Transverse colon (tissue), 4 donors: ENCODE measurements at regions not wholly inside any gene's neighbourhood (a gene's known extent, or its start where the extent isn't known, plus 50 kb on each side); places are given as distances from the start of the nearest gene placed in this dataset.

Experiments
- DNase-seq: peaks from one replicate; pipeline ENCODE4 v3.0.0-alpha.2; 2019
- H3K27ac ChIP-seq, 4 donors: fragments of 200-600 bp; sonication (generic); 2 replicates each; pipeline ENCODE4 v1.5.1; 2016 to 2018; ENCODE audit warnings: inconsistent platforms in 4 of 4
- H3K27me3 ChIP-seq: fragments of 200-600 bp; sonication (generic); 2 replicates; pipeline ENCODE4 v1.5.1; 2017; ENCODE audit warnings: inconsistent platforms
- H3K36me3 ChIP-seq, 4 donors: fragments of 200-600 bp; sonication (generic); 2 replicates each; pipeline ENCODE4 v1.5.1; 2017 to 2019; ENCODE audit warnings: inconsistent platforms in 4 of 4
- H3K4me1 ChIP-seq, 4 donors: fragments of 200-600 bp; sonication (generic); 2 replicates each; pipeline ENCODE4 v1.5.1; 2017 to 2020; ENCODE audit warnings: inconsistent platforms in 4 of 4
- H3K4me3 ChIP-seq, 4 donors: fragments of 200-600 bp; sonication (generic); 1 replicate in 1 of 4; 2 replicates in 3 of 4; pipeline versions ENCODE4 v1.5.1 to v1.6.1; 2017 to 2019; ENCODE audit warnings: inconsistent platforms in 4 of 4
- H3K9me3 ChIP-seq, 2 donors: fragments of 200-600 bp; sonication (generic); 2 replicates each; pipeline ENCODE4 v1.5.1; 2017 to 2019; ENCODE audit warnings: inconsistent platforms in 2 of 2
- EP300 ChIP-seq: sonication (generic); formaldehyde crosslinking; IDR thresholded peaks from one replicate; pipeline ENCODE4 v1.6.1; 2017; ENCODE audit warnings: antibody characterized with exemption, low read depth
- POLR2A ChIP-seq: fragments of 450-650 bp; IDR thresholded peaks from one replicate; pipeline ENCODE4 v1.6.1; 2016; ENCODE audit warnings: antibody characterized with exemption, mild to moderate bottlenecking, moderate library complexity
- POLR2AphosphoS5 ChIP-seq, 3 donors: sonication (generic); formaldehyde crosslinking; IDR thresholded peaks; one replicate each; pipeline ENCODE4 v1.6.1; 2016; ENCODE audit warnings: antibody characterized with exemption in 3 of 3
- WGBS, 2 donors: methylation state at CpG; one replicate each; pipeline ENCODE4 v1.1.5; 2018; ENCODE audit warnings: low coverage in 1 of 2; 5-methylcytosine and 5-hydroxymethylcytosine counted together
- in situ Hi-C, 4 donors: fragments of 200-750 bp; cut with MboI; loops; one replicate each; pipeline versions ENCODE4 v1.15.0 to v1.15.1; 2017; ENCODE audit warnings: low sequenced_read_pairs in 3 of 4, low pct_ligation_motif_present in 1 of 4, low pct_unique_long_range_greater_than_20kb in 1 of 4
- intact Hi-C: fragments of 100-400 bp; cut with DNase I; formaldehyde crosslinking; loops from one replicate; pipeline ENCODE4 v1.15.1; 2023; ENCODE audit warnings: low total_unique reads
- TF ChIP-seq, protein P1 (sequence below), 5 experiments: fragments of 200-600 bp in 3 of 5; fragments of 450-650 bp in 2 of 5; sonication (generic) in 3 of 5; IDR thresholded peaks; 1 replicate in 2 of 5; 2 replicates in 3 of 5; pipeline ENCODE4 v1.5.1; 2016 to 2017; ENCODE audit warnings: antibody characterized with exemption in 5 of 5, inconsistent platforms in 3 of 5, mild to moderate bottlenecking in 2 of 5, moderate library complexity in 1 of 5

- H3K9me3 ChIP-seq, result peaks cover 0 to 3% of the 10 kb centered on the region in 2 donors
- intact Hi-C loops, result no loop called here
- in situ Hi-C loops, result no loop called here
Measured at GRCh38 chr5:19169426-19169825, 818.6 kb downstream of the CDH18 start.

GRCh38 chr5:19172926-19173470 is 815.0 kb downstream of the CDH18 start:
- intact Hi-C loops (no loop called here), in situ Hi-C loops (no loop called here)
- Histone ChIP-seq H3K27me3 (no peaks in the 10 kb centered on the region), H3K36me3 (no peaks in the 10 kb centered on the region), H3K9me3 (no peaks in the 10 kb centered on the region), H3K4me3 (no peak overlapping the region), H3K4me1 (no peaks in the 10 kb centered on the region), H3K27ac (no peak overlapping the region)
- WGBS, 2 donors, result 69% methylated on average over 5 to 6 of the region's 6 CpGs
- no peak for DNase-seq
- no peak for TF ChIP-seq POLR2A
- TF ChIP-seq, protein P1, sequence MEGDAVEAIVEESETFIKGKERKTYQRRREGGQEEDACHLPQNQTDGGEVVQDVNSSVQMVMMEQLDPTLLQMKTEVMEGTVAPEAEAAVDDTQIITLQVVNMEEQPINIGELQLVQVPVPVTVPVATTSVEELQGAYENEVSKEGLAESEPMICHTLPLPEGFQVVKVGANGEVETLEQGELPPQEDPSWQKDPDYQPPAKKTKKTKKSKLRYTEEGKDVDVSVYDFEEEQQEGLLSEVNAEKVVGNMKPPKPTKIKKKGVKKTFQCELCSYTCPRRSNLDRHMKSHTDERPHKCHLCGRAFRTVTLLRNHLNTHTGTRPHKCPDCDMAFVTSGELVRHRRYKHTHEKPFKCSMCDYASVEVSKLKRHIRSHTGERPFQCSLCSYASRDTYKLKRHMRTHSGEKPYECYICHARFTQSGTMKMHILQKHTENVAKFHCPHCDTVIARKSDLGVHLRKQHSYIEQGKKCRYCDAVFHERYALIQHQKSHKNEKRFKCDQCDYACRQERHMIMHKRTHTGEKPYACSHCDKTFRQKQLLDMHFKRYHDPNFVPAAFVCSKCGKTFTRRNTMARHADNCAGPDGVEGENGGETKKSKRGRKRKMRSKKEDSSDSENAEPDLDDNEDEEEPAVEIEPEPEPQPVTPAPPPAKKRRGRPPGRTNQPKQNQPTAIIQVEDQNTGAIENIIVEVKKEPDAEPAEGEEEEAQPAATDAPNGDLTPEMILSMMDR (IDR thresholded peaks at IDR 0.05), result no peak
- TF ChIP-seq POLR2AphosphoS5 (IDR thresholded peaks at IDR 0.05), result no peak
- TF ChIP-seq EP300, result no peak

More at GRCh38 chr5:19169426-19169825, 818.6 kb downstream of the CDH18 start:
- Histone ChIP-seq H3K4me1 (no peaks in the 10 kb centered on the region), H3K27ac (no peak overlapping the region), H3K4me3 (no peak overlapping the region), H3K27me3 (no peaks in the 10 kb centered on the region), H3K36me3 (no peaks in the 10 kb centered on the region)
- TF ChIP-seq, protein P1 (IDR thresholded peaks at IDR 0.05), result no peak
- TF ChIP-seq POLR2A (no peak), EP300 (no peak)
- no peak for DNase-seq

DNA sequence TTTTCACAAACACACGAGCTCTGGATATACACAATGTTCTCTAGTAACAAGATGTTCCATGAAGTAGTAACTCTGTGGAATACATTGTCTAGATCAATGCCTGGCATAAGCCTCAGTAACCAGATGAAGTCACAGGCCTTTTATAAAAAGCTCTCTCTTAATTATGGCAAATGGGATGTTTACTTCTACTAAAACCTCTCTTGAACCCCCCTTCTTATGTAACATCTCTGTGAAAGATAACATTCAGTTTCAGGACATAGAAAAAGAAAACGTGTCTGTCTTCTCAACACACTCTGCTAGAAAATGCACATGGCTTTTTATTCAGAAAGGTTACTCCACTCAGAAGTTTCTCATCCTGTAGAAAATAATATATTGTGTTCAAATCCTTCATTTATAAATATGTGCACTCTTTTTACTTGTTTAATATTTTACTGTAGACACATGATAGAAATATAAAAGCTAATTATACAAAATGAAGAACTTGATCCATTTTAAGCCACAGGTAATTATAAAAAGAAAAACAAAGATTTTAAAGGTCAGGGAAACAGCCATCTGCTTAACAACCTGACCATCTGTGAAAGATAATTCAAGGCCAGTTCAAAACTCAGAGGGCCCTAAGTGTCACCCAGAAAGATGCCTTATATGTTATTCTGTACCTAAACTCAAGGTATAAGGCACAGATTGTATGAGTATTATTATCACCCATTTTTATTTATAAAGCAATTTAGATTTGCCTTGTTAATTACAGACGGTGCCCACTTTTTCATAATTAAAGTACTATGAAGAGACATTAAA is 812.0 kb downstream of the CDH18 start:
- Histone ChIP-seq H3K27me3 (no peaks in the 10 kb centered on the region), H3K36me3 (no peaks in the 10 kb centered on the region), H3K27ac (no peak overlapping the region), H3K4me3 (no peak overlapping the region), H3K9me3 (no peaks in the 10 kb centered on the region), H3K4me1 (no peaks in the 10 kb centered on the region)
- intact Hi-C loops (no loop called here), in situ Hi-C loops (no loop called here)
- 28 to 39% methylated on average over 3 of the region's 3 CpGs for WGBS, 2 donors
- no peak for DNase-seq
- TF ChIP-seq EP300, result no peak
- TF ChIP-seq POLR2A, result no peak
- TF ChIP-seq, protein P1 (IDR thresholded peaks at IDR 0.05), result no peak
- no peak for TF ChIP-seq POLR2AphosphoS5 (IDR thresholded peaks at IDR 0.05)

DNA sequence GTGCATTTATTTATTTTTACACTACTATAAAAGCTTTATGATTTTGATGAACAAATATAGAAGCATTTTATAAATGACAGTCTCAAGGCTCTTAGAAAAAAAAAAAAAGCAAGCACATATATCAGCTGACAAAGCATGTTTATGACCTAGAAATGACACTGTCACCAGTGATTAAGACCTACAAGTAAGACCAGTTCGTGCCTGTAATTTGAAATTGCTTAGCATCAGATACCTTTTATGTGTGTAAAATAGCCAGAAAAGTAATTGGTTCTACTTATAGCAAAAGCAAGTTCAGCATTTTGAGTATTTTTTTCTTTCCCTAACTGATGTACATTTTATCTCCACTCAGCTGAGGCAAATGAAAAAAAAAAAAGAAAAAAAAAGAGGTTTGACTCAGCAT is 808.4 kb downstream of the CDH18 start:
- 11 to 33% methylated on average over 1 of the region's 1 CpG for WGBS, 2 donors
- Histone ChIP-seq H3K36me3 (no peaks in the 10 kb centered on the region), H3K4me3 (no peak overlapping the region), H3K27me3 (no peaks in the 10 kb centered on the region), H3K4me1 (no peaks in the 10 kb centered on the region), H3K27ac (no peak overlapping the region), H3K9me3 (no peaks in the 10 kb centered on the region)
- in situ Hi-C loops (no loop called here), intact Hi-C loops (no loop called here)
- DNase-seq, result no peak
- no peak for TF ChIP-seq EP300
- TF ChIP-seq, protein P1 (IDR thresholded peaks at IDR 0.05), result no peak
- no peak for TF ChIP-seq POLR2AphosphoS5 (IDR thresholded peaks at IDR 0.05)
- TF ChIP-seq POLR2A, result no peak
